ENCODE measurements at regions not wholly inside any gene's neighbourhood (a gene's known extent, or its start where the extent isn't known, plus 50 kb on each side); places are given as distances from the start of the nearest gene placed in this dataset.

DNA sequence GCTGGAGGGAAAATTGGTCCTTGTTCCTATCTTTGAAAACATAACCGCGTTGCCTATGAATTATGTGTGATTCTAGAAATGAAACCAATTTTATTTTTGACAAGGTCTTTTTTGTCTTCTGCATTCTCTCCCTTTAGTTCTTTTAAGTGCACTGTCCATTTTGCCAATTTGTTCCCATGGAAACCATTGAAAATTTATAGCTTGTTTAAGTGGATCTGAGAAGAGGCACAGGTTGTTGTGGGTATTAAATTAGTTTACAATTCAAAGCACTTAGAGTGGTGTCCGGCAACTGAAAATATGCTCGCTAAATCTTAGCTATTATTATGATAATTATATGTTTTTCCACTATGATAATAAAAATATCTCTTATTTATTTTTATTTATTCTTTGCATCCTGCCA, 107.5 kb upstream of the FSHR start:
- TF ChIP-seq, protein P1, sequence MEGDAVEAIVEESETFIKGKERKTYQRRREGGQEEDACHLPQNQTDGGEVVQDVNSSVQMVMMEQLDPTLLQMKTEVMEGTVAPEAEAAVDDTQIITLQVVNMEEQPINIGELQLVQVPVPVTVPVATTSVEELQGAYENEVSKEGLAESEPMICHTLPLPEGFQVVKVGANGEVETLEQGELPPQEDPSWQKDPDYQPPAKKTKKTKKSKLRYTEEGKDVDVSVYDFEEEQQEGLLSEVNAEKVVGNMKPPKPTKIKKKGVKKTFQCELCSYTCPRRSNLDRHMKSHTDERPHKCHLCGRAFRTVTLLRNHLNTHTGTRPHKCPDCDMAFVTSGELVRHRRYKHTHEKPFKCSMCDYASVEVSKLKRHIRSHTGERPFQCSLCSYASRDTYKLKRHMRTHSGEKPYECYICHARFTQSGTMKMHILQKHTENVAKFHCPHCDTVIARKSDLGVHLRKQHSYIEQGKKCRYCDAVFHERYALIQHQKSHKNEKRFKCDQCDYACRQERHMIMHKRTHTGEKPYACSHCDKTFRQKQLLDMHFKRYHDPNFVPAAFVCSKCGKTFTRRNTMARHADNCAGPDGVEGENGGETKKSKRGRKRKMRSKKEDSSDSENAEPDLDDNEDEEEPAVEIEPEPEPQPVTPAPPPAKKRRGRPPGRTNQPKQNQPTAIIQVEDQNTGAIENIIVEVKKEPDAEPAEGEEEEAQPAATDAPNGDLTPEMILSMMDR (IDR thresholded peaks at IDR 0.05; ENCODE audit: low read depth, low read length), result no peak
- ChIA-PET CTCF (no interaction called here), POLR2A (no interaction called here)
- H3K27ac ChIP-seq (ENCODE audit: low read depth, low read length), result no peak overlapping the region
- DNase-seq (ENCODE audit: low read depth, low spot score), result no peak
- no peaks in the 10 kb centered on the region for H3K9me3 ChIP-seq (ENCODE audit: control insufficient read depth, insufficient read depth, low read length)
- H3K27me3 ChIP-seq (ENCODE audit: control insufficient read depth, insufficient read depth, low read length), result peaks cover 4% of the 10 kb centered on the region
- H3K4me3 ChIP-seq (ENCODE audit: low read depth, low read length), result no peak overlapping the region

DNA sequence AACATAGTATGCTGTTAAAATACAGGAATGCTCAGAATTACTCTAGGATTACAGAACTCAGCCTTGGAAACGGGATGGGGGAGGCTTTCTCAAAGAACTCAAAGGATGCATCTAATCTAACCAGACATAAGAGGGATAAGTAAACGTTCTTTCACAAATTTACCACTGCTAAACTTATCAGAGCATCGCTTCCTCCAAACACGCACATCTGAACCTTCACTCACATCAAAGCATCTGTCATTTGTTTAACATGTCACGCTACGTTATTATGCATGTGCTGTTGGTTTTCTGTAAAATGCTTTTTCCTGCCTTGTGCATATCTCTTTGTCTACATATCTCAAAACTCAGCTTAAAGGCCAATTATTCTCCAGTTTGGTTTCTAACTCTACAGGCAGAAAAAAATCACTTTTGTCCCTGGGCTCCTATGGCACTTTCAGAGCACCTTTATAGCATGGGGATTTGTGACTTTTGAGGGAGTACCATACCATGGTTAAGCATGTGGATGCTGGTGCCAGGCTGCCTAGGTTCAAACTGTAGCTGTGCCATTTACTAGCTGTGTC, 106.7 kb upstream of the FSHR start:
- no peak for DNase-seq (ENCODE audit: low read depth, low spot score)
- ChIA-PET POLR2A (no interaction called here), CTCF (no interaction called here)
- H3K4me3 ChIP-seq (ENCODE audit: low read depth, low read length), result no peak overlapping the region
- no peaks in the 10 kb centered on the region for H3K9me3 ChIP-seq (ENCODE audit: control insufficient read depth, insufficient read depth, low read length)
- no peak overlapping the region for H3K27ac ChIP-seq (ENCODE audit: low read depth, low read length)
- TF ChIP-seq, protein P1 (IDR thresholded peaks at IDR 0.05; ENCODE audit: low read depth, low read length), result no peak
- H3K27me3 ChIP-seq (ENCODE audit: control insufficient read depth, insufficient read depth, low read length), result peaks cover 4% of the 10 kb centered on the region

DNA sequence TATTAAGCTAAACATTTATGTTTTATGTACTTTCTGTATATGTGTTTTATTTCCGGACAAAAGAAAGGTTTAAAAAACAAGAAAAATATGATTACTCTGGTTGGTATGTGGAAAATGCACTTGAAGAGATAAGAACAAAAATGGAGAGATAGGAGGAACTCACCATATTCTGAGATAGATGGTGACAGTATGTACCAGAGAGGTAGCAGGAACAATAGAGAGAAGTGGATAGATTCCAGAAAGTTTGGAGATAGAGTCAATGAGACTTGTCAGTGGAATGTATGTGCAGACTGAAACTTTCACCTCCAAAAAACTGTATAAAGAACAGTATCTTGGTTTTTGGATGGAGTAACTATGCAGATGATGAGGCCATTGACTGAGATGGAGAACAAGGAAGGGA, 105.6 kb upstream of the FSHR start:
- CTCF ChIA-PET, result no interaction called here
- Histone ChIP-seq H3K4me3 (ENCODE audit: low read depth, low read length) (no peak overlapping the region), H3K27me3 (ENCODE audit: control insufficient read depth, insufficient read depth, low read length) (peaks cover 4% of the 10 kb centered on the region), H3K27ac (ENCODE audit: low read depth, low read length) (no peak overlapping the region), H3K9me3 (ENCODE audit: control insufficient read depth, insufficient read depth, low read length) (no peaks in the 10 kb centered on the region)
- no peak for DNase-seq (ENCODE audit: low read depth, low spot score)
- POLR2A ChIA-PET, result no interaction called here
- TF ChIP-seq, protein P1 (IDR thresholded peaks at IDR 0.05; ENCODE audit: low read depth, low read length), result no peak

DNA sequence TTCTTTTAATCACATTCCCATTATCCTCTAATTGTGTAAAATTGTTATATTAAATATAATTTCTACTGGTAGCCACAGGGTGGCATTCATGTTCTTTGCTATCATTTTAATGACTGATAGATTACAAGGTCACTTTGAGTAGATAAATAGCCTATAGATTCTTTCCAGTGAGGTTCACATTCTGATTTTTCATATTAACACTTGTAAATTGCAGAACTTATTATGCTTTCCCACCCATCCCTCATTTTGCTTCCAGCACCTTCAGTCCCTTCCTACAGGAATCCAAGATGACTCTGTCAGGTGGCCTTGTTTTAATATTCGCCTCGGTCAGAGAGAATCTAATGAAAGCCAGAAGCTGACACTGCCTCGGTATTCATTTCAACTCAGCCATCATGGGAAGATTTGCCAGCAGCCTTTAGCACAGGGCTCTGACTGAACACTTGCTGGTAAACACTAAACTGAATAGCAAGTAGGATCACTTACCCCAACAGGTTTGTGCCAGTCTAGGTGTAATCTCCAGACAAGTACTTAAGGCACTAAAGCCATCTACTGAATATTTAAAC, 101.2 kb upstream of the FSHR start:
- no peaks in the 10 kb centered on the region for H3K9me3 ChIP-seq (ENCODE audit: control insufficient read depth, insufficient read depth, low read length)
- DNase-seq (ENCODE audit: low read depth, low spot score), result no peak
- no peak overlapping the region for H3K27ac ChIP-seq (ENCODE audit: low read depth, low read length)
- TF ChIP-seq, protein P1 (IDR thresholded peaks at IDR 0.05; ENCODE audit: low read depth, low read length), result peak; percentile 19
- H3K4me3 ChIP-seq (ENCODE audit: low read depth, low read length), result no peak overlapping the region
- ChIA-PET POLR2A (no interaction called here), CTCF (interaction anchor here (0.6 kb wide), 1 partner anchor 31 kb away, joined by 4 read pairs; no protein-coding TSS in a partner anchor)
- peaks cover 4% of the 10 kb centered on the region for H3K27me3 ChIP-seq (ENCODE audit: control insufficient read depth, insufficient read depth, low read length)

DNA sequence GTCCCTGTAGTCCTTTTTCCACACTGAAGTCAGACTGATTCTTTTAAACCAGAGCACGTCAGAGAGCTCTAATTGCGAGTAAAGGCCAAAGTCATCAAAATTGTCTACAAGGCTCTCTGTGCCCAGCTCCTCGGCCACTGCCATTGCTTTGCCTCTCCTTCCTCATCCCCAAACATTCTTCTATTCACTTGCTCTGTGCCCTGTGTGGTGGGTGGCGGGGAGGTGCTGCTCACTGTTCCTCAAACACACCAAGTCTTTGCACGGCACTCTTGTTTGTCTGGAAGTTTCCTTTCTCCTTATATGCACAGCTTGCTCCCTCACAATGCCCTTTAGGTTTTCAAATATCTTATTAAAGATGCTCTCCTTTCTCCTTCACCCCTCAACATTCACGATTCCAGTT, 100.1 kb upstream of the FSHR start:
- ChIA-PET CTCF (no interaction called here), POLR2A (no interaction called here)
- no peaks in the 10 kb centered on the region for H3K9me3 ChIP-seq (ENCODE audit: control insufficient read depth, insufficient read depth, low read length)
- H3K4me3 ChIP-seq (ENCODE audit: low read depth, low read length), result no peak overlapping the region
- DNase-seq (ENCODE audit: low read depth, low spot score), result no peak
- TF ChIP-seq, protein P1 (IDR thresholded peaks at IDR 0.05; ENCODE audit: low read depth, low read length), result no peak
- H3K27ac ChIP-seq (ENCODE audit: low read depth, low read length), result no peak overlapping the region
- H3K27me3 ChIP-seq (ENCODE audit: control insufficient read depth, insufficient read depth, low read length), result peaks cover 4% of the 10 kb centered on the region

Measured in AG04450 (cell line).